Trophoblast cell (in vitro differentiated cells and primary cell): ENCODE measurements at regions not wholly inside any gene's neighbourhood (a gene's known extent, or its start where the extent isn't known, plus 50 kb on each side); places are given as distances from the start of the nearest gene placed in this dataset.

Experiments used
- DNase-seq, 2 donors: peaks; one replicate each; pipeline ENCODE4 v3.0.0-alpha.2; 2016
- H2AFZ ChIP-seq: 2 replicates; pipeline ENCODE4 v1.6.1; 2013; ENCODE audit warnings: low read length, moderate library complexity, mild to moderate bottlenecking; ENCODE audit not compliant: insufficient read depth, poor library complexity
- H2AK5ac ChIP-seq: 2 replicates; pipeline ENCODE4 v1.6.1; 2013; ENCODE audit warnings: mild to moderate bottlenecking, low read length
- H2BK120ac ChIP-seq: 2 replicates; pipeline ENCODE4 v1.6.1; 2013; ENCODE audit warnings: low read length, mild to moderate bottlenecking, moderate library complexity; ENCODE audit not compliant: insufficient read depth, poor library complexity
- H2BK12ac ChIP-seq: 2 replicates; pipeline ENCODE4 v1.6.1; 2013; ENCODE audit warnings: mild to moderate bottlenecking, low read length, moderate library complexity
- H2BK5ac ChIP-seq: 2 replicates; pipeline ENCODE4 v1.6.1; 2013; ENCODE audit warnings: low read length, low read depth, moderate library complexity, mild to moderate bottlenecking; ENCODE audit not compliant: poor library complexity
- H3K14ac ChIP-seq: 2 replicates; pipeline ENCODE4 v1.6.1; 2013; ENCODE audit warnings: mild to moderate bottlenecking, low read length
- H3K18ac ChIP-seq: 2 replicates; pipeline ENCODE4 v1.6.1; 2013; ENCODE audit warnings: mild to moderate bottlenecking, low read length
- H3K23ac ChIP-seq: 2 replicates; pipeline ENCODE4 v1.6.1; 2013; ENCODE audit warnings: low read length
- H3K27ac ChIP-seq: 2 replicates; pipeline ENCODE4 v1.5.1; 2013; ENCODE audit warnings: low read depth, mild to moderate bottlenecking, inconsistent platforms, low read length, moderate library complexity
- H3K27me3 ChIP-seq: 2 replicates; pipeline ENCODE4 v1.6.1; 2013; ENCODE audit warnings: inconsistent platforms, mild to moderate bottlenecking, low read length, moderate library complexity; ENCODE audit not compliant: insufficient read depth
- H3K36me3 ChIP-seq, 2 experiments: 1 replicate in 1 of 2; 2 replicates in 1 of 2; pipeline ENCODE4 v1.6.1; 2013; ENCODE audit warnings: low read length in 2 of 2, mild to moderate bottlenecking in 2 of 2, moderate library complexity in 1 of 2; ENCODE audit not compliant: insufficient read depth in 2 of 2, control insufficient read depth in 1 of 2
- H3K4ac ChIP-seq: 2 replicates; pipeline ENCODE4 v1.6.1; 2013; ENCODE audit warnings: low read depth, mild to moderate bottlenecking, low read length, moderate library complexity
- H3K4me1 ChIP-seq, 2 experiments: 1 replicate in 1 of 2; 2 replicates in 1 of 2; pipeline ENCODE4 v1.6.1; 2013; ENCODE audit warnings: low read length in 2 of 2, mild to moderate bottlenecking in 2 of 2, moderate library complexity in 1 of 2; ENCODE audit not compliant: insufficient read depth in 2 of 2, control insufficient read depth in 1 of 2
- H3K4me2 ChIP-seq: 2 replicates; pipeline ENCODE4 v1.6.1; 2013; ENCODE audit warnings: inconsistent platforms, mild to moderate bottlenecking, low read length, moderate library complexity
- H3K4me3 ChIP-seq: 2 replicates; pipeline ENCODE4 v1.5.1; 2013; ENCODE audit warnings: mild to moderate bottlenecking, low read depth, low read length, inconsistent platforms
- H3K79me1 ChIP-seq: one replicate; pipeline ENCODE4 v1.6.1; 2013; ENCODE audit warnings: low read length
- H3K79me2 ChIP-seq: 2 replicates; pipeline ENCODE4 v1.6.1; 2013; ENCODE audit warnings: low read length, mild to moderate bottlenecking; ENCODE audit not compliant: control insufficient read depth, insufficient read depth, poor library complexity
- H3K9ac ChIP-seq: 2 replicates; pipeline ENCODE4 v1.6.1; 2013; ENCODE audit warnings: mild to moderate bottlenecking, low read length
- H3K9me3 ChIP-seq: 2 replicates; pipeline ENCODE4 v1.6.1; 2013; ENCODE audit warnings: low read depth, mild to moderate bottlenecking, control low read depth, inconsistent platforms, low read length; ENCODE audit not compliant: insufficient read depth
- H4K12ac ChIP-seq: 2 replicates; pipeline ENCODE4 v1.6.1; 2013; ENCODE audit warnings: low read depth, mild to moderate bottlenecking, low read length, moderate library complexity
- H4K8ac ChIP-seq: 2 replicates; pipeline ENCODE4 v1.6.1; 2013; ENCODE audit warnings: low read depth, mild to moderate bottlenecking, low read length, moderate library complexity
- H4K91ac ChIP-seq: one replicate; pipeline ENCODE4 v1.6.1; 2013; ENCODE audit warnings: low read depth, mild to moderate bottlenecking, low read length, moderate library complexity
- WGBS: extraction: QIAGEN DNeasy Blood & Tissue Kit; methylation state at CpG from one replicate; pipeline ENCODE4 v1.1.7; 2013; ENCODE audit warnings: missing lambda C conversion rate; ENCODE audit not compliant: insufficient read length, insufficient coverage; ENCODE audit errors: extremely low coverage; 5-methylcytosine and 5-hydroxymethylcytosine counted together

- H2BK5ac ChIP-seq: no peak overlapping the region
- no peak overlapping the region for H2BK12ac ChIP-seq
These were observed 116.7 kb downstream of the BEGAIN start for GRCh38 chr14:100470523-100470897.

GRCh38 chr14:100471441-100472093 lies 115.7 kb downstream of the BEGAIN start:
- Histone ChIP-seq H3K27ac (no peak overlapping the region), H3K4me2 (no peak overlapping the region), H3K27me3 (no peaks in the 10 kb centered on the region), H3K79me1 (peaks cover 2% of the 10 kb centered on the region), H3K18ac (no peak overlapping the region), H3K79me2 (no peaks in the 10 kb centered on the region), H3K4ac (no peak overlapping the region), H4K12ac (no peak overlapping the region), H3K9me3 (peaks cover 2% of the 10 kb centered on the region), H2AK5ac (no peak overlapping the region), H3K14ac (no peak overlapping the region), H3K9ac (no peak overlapping the region), H2BK12ac (no peak overlapping the region), H3K23ac (no peak overlapping the region), H4K91ac (no peak overlapping the region), H4K8ac (no peak overlapping the region), H3K4me1 (peaks cover 11 to 17% of the 10 kb centered on the region in 2 experiments), H2AFZ (no peak overlapping the region), H2BK5ac (no peak overlapping the region), H3K4me3 (no peak overlapping the region), H2BK120ac (no peak overlapping the region), H3K36me3 (no peaks in the 10 kb centered on the region)
- no CpG with 5 or more reads among the region's 16 CpGs for WGBS
- peak; percentile 98 to 100 for DNase-seq

More at GRCh38 chr14:100470523-100470897, 116.7 kb downstream of the BEGAIN start:
- Histone ChIP-seq H2BK120ac (no peak overlapping the region), H3K9ac (no peak overlapping the region), H4K8ac (no peak overlapping the region), H2AK5ac (no peak overlapping the region), H3K79me2 (no peaks in the 10 kb centered on the region), H3K36me3 (no peaks in the 10 kb centered on the region), H3K79me1 (peaks cover 2% of the 10 kb centered on the region), H3K4me1 (peaks cover 9 to 12% of the 10 kb centered on the region in 2 experiments), H2AFZ (no peak overlapping the region), H3K18ac (no peak overlapping the region), H3K4me2 (no peak overlapping the region), H3K14ac (no peak overlapping the region), H3K27me3 (no peaks in the 10 kb centered on the region), H4K91ac (no peak overlapping the region), H3K9me3 (peaks cover 2% of the 10 kb centered on the region), H3K4ac (no peak overlapping the region), H3K23ac (no peak overlapping the region), H4K12ac (no peak overlapping the region), H3K27ac (no peak overlapping the region), H3K4me3 (no peak overlapping the region)
- no CpG with 5 or more reads among the region's 2 CpGs for WGBS
- DNase-seq: no peak

- peak overlapping the region; percentile 4 for H4K8ac ChIP-seq
- H2AK5ac ChIP-seq: no peak overlapping the region
- H3K36me3 ChIP-seq: no peaks in the 10 kb centered on the region
- no peaks in the 10 kb centered on the region for H3K79me2 ChIP-seq
- H3K4me1 ChIP-seq: peaks cover 16 to 21% of the 10 kb centered on the region in 2 experiments
- peak overlapping the region; percentile 16 for H2BK12ac ChIP-seq
- H3K27ac ChIP-seq: no peak overlapping the region
- peaks cover 2% of the 10 kb centered on the region for H3K9me3 ChIP-seq
- WGBS: no CpG with 5 or more reads among the region's 7 CpGs
- H3K27me3 ChIP-seq: no peaks in the 10 kb centered on the region
- no peak for DNase-seq
- H3K4me2 ChIP-seq: no peak overlapping the region
- no peak overlapping the region for H2BK5ac ChIP-seq
- no peak overlapping the region for H2BK120ac ChIP-seq
- H3K18ac ChIP-seq: no peak overlapping the region
- no peak overlapping the region for H4K91ac ChIP-seq
- no peak overlapping the region for H3K23ac ChIP-seq
- no peak overlapping the region for H3K4me3 ChIP-seq
- H4K12ac ChIP-seq: no peak overlapping the region
- H3K9ac ChIP-seq: no peak overlapping the region
- H3K14ac ChIP-seq: no peak overlapping the region
- no peak overlapping the region for H2AFZ ChIP-seq
- peaks cover 2% of the 10 kb centered on the region for H3K79me1 ChIP-seq
- H3K4ac ChIP-seq: no peak overlapping the region
These were observed 115.1 kb downstream of the BEGAIN start for GRCh38 chr14:100472094-100472455.

- Histone ChIP-seq H4K8ac (peak overlapping the region; percentile 4), H3K4me2 (no peak overlapping the region), H3K27ac (no peak overlapping the region), H2AK5ac (no peak overlapping the region), H3K27me3 (no peaks in the 10 kb centered on the region), H3K23ac (no peak overlapping the region), H4K12ac (no peak overlapping the region), H2BK120ac (no peak overlapping the region), H3K4ac (no peak overlapping the region), H3K4me3 (no peak overlapping the region), H3K79me1 (peaks cover 2% of the 10 kb centered on the region), H3K14ac (no peak overlapping the region), H2AFZ (no peak overlapping the region), H3K36me3 (no peaks in the 10 kb centered on the region), H3K9me3 (peaks cover 2% of the 10 kb centered on the region), H3K4me1 (peaks cover 16 to 21% of the 10 kb centered on the region in 2 experiments), H3K18ac (no peak overlapping the region), H3K9ac (no peak overlapping the region), H2BK12ac (peak overlapping the region; percentile 16), H2BK5ac (no peak overlapping the region), H3K79me2 (no peaks in the 10 kb centered on the region), H4K91ac (no peak overlapping the region)
- no CpG with 5 or more reads among the region's 7 CpGs for WGBS
- no peak for DNase-seq
These were observed 114.7 kb downstream of the BEGAIN start for GRCh38 chr14:100472491-100472890.
